A172 (cell line): ENCODE measurements at regions not wholly inside any gene's neighbourhood (a gene's known extent, or its start where the extent isn't known, plus 50 kb on each side); places are given as distances from the start of the nearest gene placed in this dataset.

Experiments used
- DNase-seq: peaks from one replicate; pipeline ENCODE4 v3.0.0-alpha.2; 2015; ENCODE audit warnings: low spot score

DNA sequence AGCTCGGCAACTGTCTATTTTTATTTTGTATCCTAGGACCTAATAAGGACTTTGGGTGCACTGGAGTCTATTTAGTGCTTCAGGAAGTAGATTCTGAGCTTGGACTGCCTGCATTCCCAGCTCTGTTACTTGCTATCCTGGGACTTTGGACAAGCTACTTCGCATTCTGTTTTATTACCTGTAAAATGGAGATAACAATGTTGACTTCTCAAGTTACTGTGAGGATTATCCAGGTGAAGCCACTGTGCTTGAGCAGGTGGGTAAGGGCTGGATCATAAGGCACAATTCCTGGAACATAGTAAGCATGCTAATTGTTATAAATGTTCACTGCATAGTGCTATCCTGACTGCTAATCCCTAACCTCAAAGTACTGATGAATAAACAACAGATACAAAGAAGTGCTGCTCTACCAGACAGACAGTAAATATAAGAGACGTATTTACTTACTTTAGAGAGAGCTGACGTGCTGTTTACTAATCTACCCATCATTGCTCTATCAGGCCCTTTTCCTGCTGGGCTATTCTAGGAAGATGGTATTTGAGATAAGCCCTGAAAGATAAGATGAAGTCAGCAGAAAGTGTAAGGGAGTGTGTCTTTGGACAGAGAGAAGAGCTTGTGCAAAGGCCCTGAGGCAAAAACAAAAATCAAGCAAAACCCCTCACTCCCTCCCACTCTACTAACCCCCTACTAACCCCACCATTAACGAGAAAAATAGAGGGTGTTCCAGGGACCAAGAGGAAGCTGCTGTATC is 50.8 kb upstream of the FLT1 start:
- DNase-seq: no peak
